HL-60 (cell line): ENCODE measurements at regions not wholly inside any gene's neighbourhood (a gene's known extent, or its start where the extent isn't known, plus 50 kb on each side); places are given as distances from the start of the nearest gene placed in this dataset.

Experiments used
- DNase-seq, 2 experiments: peaks; one replicate each; pipeline ENCODE4 v3.0.0-alpha.2; 2010 to 2020; ENCODE audit warnings: low read depth in 1 of 2, low spot score in 1 of 2
- H3K27ac ChIP-seq: fragments of 250-450 bp; sonication (Bioruptor Pico); replicated peaks from 2 replicates; pipeline ENCODE4 v1.5.1; 2020; ENCODE audit warnings: mild to moderate bottlenecking, moderate library complexity
- H3K27me3 ChIP-seq: fragments of 250-450 bp; sonication (Bioruptor Pico); 2 replicates; pipeline ENCODE4 v1.5.1; 2021; ENCODE audit warnings: mild to moderate bottlenecking, moderate library complexity; ENCODE audit not compliant: insufficient read depth, poor library complexity, severe bottlenecking
- H3K4me3 ChIP-seq: replicated peaks from 2 replicates; pipeline ENCODE4 v1.5.1; 2011; ENCODE audit warnings: mild to moderate bottlenecking, control low read depth, low read length; ENCODE audit not compliant: insufficient read depth
- GABPA ChIP-seq: IDR thresholded peaks from 2 replicates; pipeline ENCODE4 v1.6.1; 2012; ENCODE audit warnings: low read depth
- POLR2AphosphoS5 ChIP-seq: IDR thresholded peaks from 2 replicates; pipeline ENCODE4 v1.6.1; 2012; ENCODE audit warnings: low read depth
- REST ChIP-seq: IDR thresholded peaks from 2 replicates; pipeline ENCODE4 v1.6.1; 2012; ENCODE audit warnings: low read depth; ENCODE audit not compliant: insufficient replicate concordance
- SPI1 ChIP-seq: IDR thresholded peaks from 2 replicates; pipeline ENCODE4 v1.6.1; 2012; ENCODE audit warnings: low read depth, mild to moderate bottlenecking, borderline replicate concordance
- TF ChIP-seq, protein P1 (sequence below): IDR thresholded peaks from one replicate; pipeline ENCODE4 v1.5.1; 2011; ENCODE audit warnings: low read length, control low read depth, inconsistent platforms; ENCODE audit not compliant: insufficient read depth

DNA sequence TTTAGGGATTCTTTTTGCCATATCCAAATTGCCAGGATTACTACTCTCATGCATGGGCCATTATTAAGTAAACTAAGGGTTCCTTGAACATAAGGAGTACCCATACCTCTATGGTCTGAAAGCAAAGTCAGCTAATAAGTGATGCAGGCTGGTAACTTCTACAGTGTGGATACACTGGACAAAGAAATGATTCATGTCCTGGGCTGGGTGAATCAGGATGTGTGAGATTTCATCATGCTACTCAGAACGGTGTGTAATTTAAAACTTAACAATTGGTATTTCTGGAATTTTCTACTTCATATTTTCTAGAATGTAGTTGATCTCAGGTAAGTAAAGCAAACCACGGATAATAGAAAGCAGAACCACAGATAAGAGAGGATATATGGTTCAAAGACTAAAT is 428.8 kb downstream of the CHSY3 start:
- TF ChIP-seq GABPA (no peak), POLR2AphosphoS5 (no peak), REST (no peak), SPI1 (no peak)
- TF ChIP-seq, protein P1, sequence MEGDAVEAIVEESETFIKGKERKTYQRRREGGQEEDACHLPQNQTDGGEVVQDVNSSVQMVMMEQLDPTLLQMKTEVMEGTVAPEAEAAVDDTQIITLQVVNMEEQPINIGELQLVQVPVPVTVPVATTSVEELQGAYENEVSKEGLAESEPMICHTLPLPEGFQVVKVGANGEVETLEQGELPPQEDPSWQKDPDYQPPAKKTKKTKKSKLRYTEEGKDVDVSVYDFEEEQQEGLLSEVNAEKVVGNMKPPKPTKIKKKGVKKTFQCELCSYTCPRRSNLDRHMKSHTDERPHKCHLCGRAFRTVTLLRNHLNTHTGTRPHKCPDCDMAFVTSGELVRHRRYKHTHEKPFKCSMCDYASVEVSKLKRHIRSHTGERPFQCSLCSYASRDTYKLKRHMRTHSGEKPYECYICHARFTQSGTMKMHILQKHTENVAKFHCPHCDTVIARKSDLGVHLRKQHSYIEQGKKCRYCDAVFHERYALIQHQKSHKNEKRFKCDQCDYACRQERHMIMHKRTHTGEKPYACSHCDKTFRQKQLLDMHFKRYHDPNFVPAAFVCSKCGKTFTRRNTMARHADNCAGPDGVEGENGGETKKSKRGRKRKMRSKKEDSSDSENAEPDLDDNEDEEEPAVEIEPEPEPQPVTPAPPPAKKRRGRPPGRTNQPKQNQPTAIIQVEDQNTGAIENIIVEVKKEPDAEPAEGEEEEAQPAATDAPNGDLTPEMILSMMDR = no peak
- no peak overlapping the region for H3K4me3 ChIP-seq
- DNase-seq = no peak
- no peak overlapping the region for H3K27ac ChIP-seq
- H3K27me3 ChIP-seq = no peaks in the 10 kb centered on the region

GRCh38 chr5:130331332-130331731 is 427.1 kb downstream of the CHSY3 start:
- no peak overlapping the region for H3K27ac ChIP-seq
- TF ChIP-seq SPI1 (peak; percentile 14; the same call in 1 of the 2 replicates), GABPA (no peak)
- no peaks in the 10 kb centered on the region for H3K27me3 ChIP-seq
- H3K4me3 ChIP-seq = no peak overlapping the region
- peak in 1 of 2 experiments; percentile 5 for DNase-seq

GRCh38 chr5:130324953-130325671 is 420.8 kb downstream of the CHSY3 start:
- DNase-seq = no peak
- Histone ChIP-seq H3K27ac (peak overlapping the region; percentile 54), H3K4me3 (no peak overlapping the region), H3K27me3 (no peaks in the 10 kb centered on the region)
- TF ChIP-seq GABPA = no peak
- TF ChIP-seq, protein P1 = no peak

DNA sequence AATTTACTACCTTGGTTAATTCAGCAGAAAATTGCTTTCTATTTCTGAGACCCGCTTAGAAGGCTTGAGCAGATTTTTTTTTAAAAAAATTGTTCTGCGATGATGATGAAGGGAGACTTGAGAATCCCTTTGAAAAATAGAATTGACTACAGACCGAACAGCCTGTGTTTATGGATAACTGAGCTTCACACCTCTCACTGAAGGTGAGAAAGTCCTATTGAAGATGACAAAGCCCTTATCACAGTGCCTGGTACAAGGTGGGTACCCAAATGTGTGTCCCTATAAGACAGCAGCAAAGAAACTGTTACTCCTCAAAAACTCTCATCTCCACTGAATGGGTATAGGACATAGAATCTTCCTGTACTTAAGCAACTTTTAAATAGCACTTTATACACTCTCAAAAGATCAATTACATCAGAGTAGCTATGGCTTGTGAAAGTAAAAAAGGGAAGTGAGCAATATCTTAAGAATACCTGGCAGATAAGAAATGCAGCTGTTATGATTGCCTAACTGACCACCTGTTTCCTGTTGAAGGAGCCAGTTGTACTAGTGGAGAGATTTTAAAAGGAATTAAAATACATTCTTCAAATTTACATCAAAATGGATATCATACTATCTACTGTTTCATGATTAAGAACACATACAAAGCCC is 419.7 kb downstream of the CHSY3 start:
- Histone ChIP-seq H3K4me3 (no peak overlapping the region), H3K27me3 (no peaks in the 10 kb centered on the region), H3K27ac (peak overlapping the region; percentile 54)
- DNase-seq = peak; percentile 52 to 62
- TF ChIP-seq SPI1 = peak; percentile 91
- TF ChIP-seq, protein P1 = no peak
- no peak for TF ChIP-seq REST
- peak; percentile 85; the same call in 1 of the 2 replicates for TF ChIP-seq POLR2AphosphoS5
- TF ChIP-seq GABPA = no peak; the same call in 1 of the 2 replicates
